ENCODE measurements at regions not wholly inside any gene's neighbourhood (a gene's known extent, or its start where the extent isn't known, plus 50 kb on each side); places are given as distances from the start of the nearest gene placed in this dataset.

DNA sequence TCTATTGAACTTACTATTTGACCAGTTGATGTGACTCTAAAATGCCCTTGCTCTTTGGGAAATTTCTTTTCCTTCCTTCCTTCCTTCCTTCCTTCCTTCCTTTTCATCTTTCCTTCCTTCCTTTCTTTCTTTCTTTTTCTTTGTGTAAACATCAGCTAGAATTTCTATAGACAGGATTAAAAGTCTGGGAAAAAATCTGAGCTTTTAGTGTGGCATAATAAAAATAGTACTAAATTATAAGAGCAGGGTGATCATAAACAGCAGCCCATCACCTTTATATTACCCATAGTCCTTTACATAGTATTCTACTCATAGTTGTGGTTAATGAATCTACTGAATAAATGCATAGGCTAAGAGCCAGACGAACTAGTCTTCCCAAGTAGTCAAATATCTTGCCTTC is 281.0 kb upstream of the DAB1 start:
- H3K36me3 ChIP-seq, result no peaks in the 10 kb centered on the region
- TF ChIP-seq, protein P1, sequence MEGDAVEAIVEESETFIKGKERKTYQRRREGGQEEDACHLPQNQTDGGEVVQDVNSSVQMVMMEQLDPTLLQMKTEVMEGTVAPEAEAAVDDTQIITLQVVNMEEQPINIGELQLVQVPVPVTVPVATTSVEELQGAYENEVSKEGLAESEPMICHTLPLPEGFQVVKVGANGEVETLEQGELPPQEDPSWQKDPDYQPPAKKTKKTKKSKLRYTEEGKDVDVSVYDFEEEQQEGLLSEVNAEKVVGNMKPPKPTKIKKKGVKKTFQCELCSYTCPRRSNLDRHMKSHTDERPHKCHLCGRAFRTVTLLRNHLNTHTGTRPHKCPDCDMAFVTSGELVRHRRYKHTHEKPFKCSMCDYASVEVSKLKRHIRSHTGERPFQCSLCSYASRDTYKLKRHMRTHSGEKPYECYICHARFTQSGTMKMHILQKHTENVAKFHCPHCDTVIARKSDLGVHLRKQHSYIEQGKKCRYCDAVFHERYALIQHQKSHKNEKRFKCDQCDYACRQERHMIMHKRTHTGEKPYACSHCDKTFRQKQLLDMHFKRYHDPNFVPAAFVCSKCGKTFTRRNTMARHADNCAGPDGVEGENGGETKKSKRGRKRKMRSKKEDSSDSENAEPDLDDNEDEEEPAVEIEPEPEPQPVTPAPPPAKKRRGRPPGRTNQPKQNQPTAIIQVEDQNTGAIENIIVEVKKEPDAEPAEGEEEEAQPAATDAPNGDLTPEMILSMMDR (IDR thresholded peaks at IDR 0.05; ENCODE audit: low read depth, low read length), result no peak
- H3K4me1 ChIP-seq, result no peaks in the 10 kb centered on the region
- H3K27me3 ChIP-seq, result no peaks in the 10 kb centered on the region
- H3K9me3 ChIP-seq, result no peaks in the 10 kb centered on the region
- H3K4me3 ChIP-seq (ENCODE audit: low read depth, low read length), result no peak overlapping the region
- no peak for DNase-seq

DNA sequence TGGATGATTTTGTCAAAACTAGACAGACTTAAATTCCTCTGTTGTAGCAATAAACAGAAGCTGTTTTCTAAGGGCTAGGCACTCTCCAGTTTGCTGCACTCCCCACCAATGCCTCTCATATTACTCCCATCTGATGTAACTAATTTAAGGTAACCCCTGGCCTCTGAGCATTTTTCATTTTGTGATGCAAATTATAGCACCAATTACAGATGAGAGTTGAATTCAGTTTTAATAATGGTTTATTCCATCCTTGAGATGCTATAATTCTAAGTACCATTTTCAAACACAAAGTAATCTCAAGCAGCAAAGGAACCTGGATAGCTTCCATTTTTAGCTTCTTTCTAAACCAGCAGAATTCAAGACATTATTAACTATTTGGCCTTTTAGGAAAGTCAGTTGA is 280.4 kb upstream of the DAB1 start:
- Histone ChIP-seq H3K4me3 (ENCODE audit: low read depth, low read length) (no peak overlapping the region), H3K27me3 (no peaks in the 10 kb centered on the region), H3K4me1 (no peaks in the 10 kb centered on the region), H3K36me3 (no peaks in the 10 kb centered on the region), H3K9me3 (no peaks in the 10 kb centered on the region)
- TF ChIP-seq, protein P1 (IDR thresholded peaks at IDR 0.05; ENCODE audit: low read depth, low read length), result no peak
- DNase-seq, result no peak

DNA sequence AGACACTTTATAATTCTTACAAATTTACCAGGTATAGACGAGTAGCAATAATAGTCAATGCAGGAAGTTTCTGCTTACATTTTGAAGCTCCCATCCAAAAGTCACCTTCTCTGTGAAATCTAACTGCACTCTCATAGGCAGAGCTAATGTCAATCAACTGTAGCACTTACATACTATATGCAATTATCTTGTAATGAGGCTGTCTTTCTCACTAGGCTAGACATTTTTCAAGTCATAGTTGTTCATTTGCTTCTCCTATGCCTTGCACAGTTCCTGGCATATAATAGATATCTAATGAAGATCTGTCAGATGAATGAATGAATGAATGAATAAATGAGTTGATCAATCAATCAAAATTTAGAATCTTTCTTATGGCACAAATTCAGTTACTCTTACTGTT is 273.0 kb upstream of the DAB1 start:
- no peak overlapping the region for H3K4me3 ChIP-seq (ENCODE audit: low read depth, low read length)
- DNase-seq, result no peak
- TF ChIP-seq, protein P1 (IDR thresholded peaks at IDR 0.05; ENCODE audit: low read depth, low read length), result no peak
- no peaks in the 10 kb centered on the region for H3K36me3 ChIP-seq
- H3K27me3 ChIP-seq, result no peaks in the 10 kb centered on the region
- no peaks in the 10 kb centered on the region for H3K4me1 ChIP-seq
- H3K9me3 ChIP-seq, result no peaks in the 10 kb centered on the region

DNA sequence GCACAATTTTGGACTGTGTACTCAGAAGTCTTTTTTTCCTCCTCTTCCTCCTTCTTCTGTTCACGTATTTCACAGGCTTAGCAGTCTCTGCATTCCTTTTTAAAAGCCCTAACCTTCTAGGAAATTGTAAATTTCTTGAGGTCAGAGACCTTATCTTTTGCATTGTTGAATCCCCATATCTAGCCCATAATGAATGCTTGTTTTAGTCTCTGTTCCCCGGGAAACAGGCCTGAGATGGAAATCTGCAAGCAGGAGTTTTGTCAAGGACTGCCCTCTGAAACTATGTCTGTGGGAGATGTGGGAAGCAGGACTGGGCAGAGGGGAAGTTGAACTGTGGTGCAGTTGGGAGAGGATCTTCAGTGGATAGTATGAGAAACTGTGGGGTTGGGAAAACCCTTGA is 272.2 kb upstream of the DAB1 start:
- no peaks in the 10 kb centered on the region for H3K27me3 ChIP-seq
- DNase-seq, result no peak
- TF ChIP-seq, protein P1 (IDR thresholded peaks at IDR 0.05; ENCODE audit: low read depth, low read length), result no peak
- no peaks in the 10 kb centered on the region for H3K9me3 ChIP-seq
- H3K4me1 ChIP-seq, result no peaks in the 10 kb centered on the region
- H3K36me3 ChIP-seq, result no peaks in the 10 kb centered on the region
- no peak overlapping the region for H3K4me3 ChIP-seq (ENCODE audit: low read depth, low read length)

DNA sequence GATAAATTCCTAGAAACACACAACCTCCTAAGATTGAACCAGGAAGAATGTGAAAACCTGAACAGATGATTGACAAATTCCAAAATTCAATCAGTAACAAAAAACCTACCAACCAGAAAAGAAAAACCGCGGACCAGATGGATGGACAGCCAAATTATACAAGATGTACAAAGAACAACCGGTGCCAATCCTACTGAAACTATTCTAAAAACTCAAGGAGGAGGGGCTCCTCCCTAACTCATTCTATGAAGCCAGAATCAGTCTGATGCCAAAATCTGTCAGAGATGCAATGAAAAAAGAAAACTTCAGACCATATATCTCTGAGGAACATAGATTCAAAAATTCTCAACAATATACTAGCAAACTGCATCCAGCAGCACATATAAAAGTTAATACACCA is 262.4 kb upstream of the DAB1 start:
- TF ChIP-seq, protein P1 (IDR thresholded peaks at IDR 0.05; ENCODE audit: low read depth, low read length), result no peak
- H3K9me3 ChIP-seq, result no peaks in the 10 kb centered on the region

DNA sequence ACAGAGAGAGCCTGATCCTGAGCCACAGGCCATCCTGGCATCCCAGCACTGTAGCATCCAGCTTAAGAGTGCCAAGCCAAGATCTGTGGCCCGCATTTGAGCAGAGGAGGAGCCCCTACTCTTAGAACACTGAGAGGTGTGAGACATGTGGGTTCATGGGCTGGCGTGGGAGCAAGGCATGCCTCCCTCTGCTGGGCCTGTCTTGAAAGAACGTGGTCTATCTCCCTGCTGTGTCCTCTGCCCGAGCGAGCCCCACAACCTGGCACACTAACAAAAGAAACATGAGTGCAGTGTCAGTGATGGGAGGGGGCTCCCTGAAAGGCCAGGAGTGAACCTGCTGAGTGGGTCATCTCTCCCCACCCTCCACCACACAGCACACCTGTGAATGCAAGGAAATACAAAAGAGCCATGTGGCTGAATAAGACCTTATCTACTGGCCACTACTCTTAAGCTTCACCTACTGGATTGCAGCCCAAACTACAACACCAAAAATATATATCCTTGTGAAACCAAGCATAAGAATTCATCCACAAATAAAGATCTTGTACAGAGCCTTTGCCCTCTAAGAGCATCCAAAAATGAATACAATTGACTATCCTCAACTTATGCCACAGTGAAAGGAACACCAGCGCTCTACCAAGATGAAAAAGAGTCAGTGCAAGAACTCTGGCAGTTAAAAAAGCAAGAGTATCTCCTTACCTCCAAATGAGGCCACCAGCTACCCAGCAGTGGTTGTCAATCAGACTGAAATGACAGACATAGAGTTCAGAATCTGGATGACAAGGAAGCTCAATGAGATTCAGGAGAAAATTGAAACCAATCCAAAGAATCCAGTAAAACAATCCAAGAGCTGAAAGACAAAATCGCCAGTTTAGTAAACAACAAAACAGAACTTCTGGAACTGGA is 259.4 kb upstream of the DAB1 start:
- Histone ChIP-seq H3K27me3 (no peaks in the 10 kb centered on the region), H3K9me3 (no peaks in the 10 kb centered on the region), H3K4me3 (ENCODE audit: low read depth, low read length) (no peak overlapping the region), H3K4me1 (no peaks in the 10 kb centered on the region), H3K36me3 (no peaks in the 10 kb centered on the region)
- no peak for DNase-seq
- TF ChIP-seq, protein P1 (IDR thresholded peaks at IDR 0.05; ENCODE audit: low read depth, low read length), result no peak

More for the DNA sequence above, 262.4 kb upstream of the DAB1 start:
- Histone ChIP-seq H3K36me3 (no peaks in the 10 kb centered on the region), H3K4me1 (no peaks in the 10 kb centered on the region), H3K4me3 (ENCODE audit: low read depth, low read length) (no peak overlapping the region), H3K27me3 (no peaks in the 10 kb centered on the region)
- no peak for DNase-seq
